Body of pancreas (tissue), 4 donors: ENCODE measurements at regions not wholly inside any gene's neighbourhood (a gene's known extent, or its start where the extent isn't known, plus 50 kb on each side); places are given as distances from the start of the nearest gene placed in this dataset.

Experiments
- ATAC-seq: fragments of 150-250 bp; one replicate; pipeline ENCODE4 v1.9.1; 2016
- DNase-seq, 4 donors: peaks; one replicate each; pipeline ENCODE4 v3.0.0-alpha.2; 2019
- H3K27ac ChIP-seq, 4 donors: fragments of 200-600 bp; sonication (generic); 1 replicate in 3 of 4; 2 replicates in 1 of 4; pipeline versions ENCODE4 v1.5.1 to v1.6.1; 2016 to 2019; ENCODE audit warnings: mild to moderate bottlenecking in 1 of 4, mixed read lengths in 1 of 4, moderate library complexity in 1 of 4
- H3K27me3 ChIP-seq, 2 donors: fragments of 200-600 bp; sonication (generic); one replicate each; pipeline ENCODE4 v1.6.0; 2016; ENCODE audit warnings: mild to moderate bottlenecking in 1 of 2
- H3K36me3 ChIP-seq, 2 donors: fragments of 200-600 bp; sonication (generic); replicated peaks in 1 of 2; 2 replicates each; pipeline ENCODE4 v1.5.1; 2016; ENCODE audit warnings: low read depth in 2 of 2; ENCODE audit not compliant: insufficient read depth in 1 of 2
- H3K4me1 ChIP-seq: fragments of 200-600 bp; sonication (generic); one replicate; pipeline ENCODE4 v1.6.0; 2016
- H3K4me3 ChIP-seq, 2 donors: fragments of 200-600 bp; sonication (generic); 1 replicate in 1 of 2; 2 replicates in 1 of 2; pipeline ENCODE4 v1.5.1; 2016 to 2019
- H3K9me3 ChIP-seq, 3 donors: fragments of 200-600 bp; sonication (generic); 1 replicate in 2 of 3; 2 replicates in 1 of 3; pipeline ENCODE4 v1.5.1; 2016
- CTCF ChIP-seq, 7 experiments: fragments of 450-650 bp in 4 of 7; fragments of 200-600 bp in 3 of 7; sonication (generic) in 3 of 7; IDR thresholded peaks; one replicate each; pipeline ENCODE4 v1.5.1; 2016 to 2019; ENCODE audit warnings: antibody characterized with exemption in 7 of 7
- POLR2A ChIP-seq, 3 donors: fragments of 450-650 bp; IDR thresholded peaks; one replicate each; pipeline ENCODE4 v1.6.1; 2016; ENCODE audit warnings: antibody characterized with exemption in 3 of 3, mild to moderate bottlenecking in 2 of 3
- WGBS, 2 donors: methylation state at CpG; one replicate each; pipeline ENCODE4 v1.1.5; 2017; 5-methylcytosine and 5-hydroxymethylcytosine counted together
- intact Hi-C: fragments of 100-400 bp; cut with DNase I; formaldehyde crosslinking; loops from one replicate; pipeline ENCODE4 v1.15.1; 2023

GRCh38 chr1:193356249-193356648 is 169.8 kb upstream of the B3GALT2 start:
- intact Hi-C loops: no loop called here
- WGBS, 2 donors: 89 to 95% methylated on average over 4 of the region's 4 CpGs
- H3K4me3 ChIP-seq: no peak overlapping the region
- no peaks in the 10 kb centered on the region for H3K9me3 ChIP-seq
- H3K4me1 ChIP-seq: peaks cover 15% of the 10 kb centered on the region
- TF ChIP-seq CTCF (IDR thresholded peaks at IDR 0.05): no peak
- TF ChIP-seq POLR2A (IDR thresholded peaks at IDR 0.05): no peak
- no peaks in the 10 kb centered on the region for H3K36me3 ChIP-seq
- ATAC-seq (no peak), DNase-seq (no peak)
- H3K27ac ChIP-seq: no peak overlapping the region
- no peaks in the 10 kb centered on the region for H3K27me3 ChIP-seq

DNA sequence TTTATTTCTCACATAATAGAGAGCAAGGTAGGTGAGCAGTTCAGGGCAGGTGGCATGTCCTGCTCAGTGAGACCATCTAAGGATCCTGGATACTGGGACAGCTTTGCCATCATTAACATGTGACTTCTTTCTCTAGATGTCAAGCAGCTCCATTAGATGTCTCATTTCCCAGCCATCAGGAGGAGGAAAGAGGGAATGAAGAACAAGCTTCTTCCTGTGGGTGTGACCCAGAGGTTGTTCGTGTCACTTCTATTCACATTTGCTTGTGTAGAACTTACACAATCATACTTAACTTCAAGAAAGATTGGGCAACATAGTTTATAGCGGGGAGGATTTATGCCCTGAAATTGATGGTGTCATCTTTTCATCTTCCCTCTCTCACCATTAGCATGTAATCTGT is 169.2 kb upstream of the B3GALT2 start:
- DNase-seq (no peak), ATAC-seq (no peak)
- no peak overlapping the region for H3K4me3 ChIP-seq
- no peaks in the 10 kb centered on the region for H3K36me3 ChIP-seq
- 81 to 94% methylated on average over 2 of the region's 2 CpGs for WGBS, 2 donors
- no peaks in the 10 kb centered on the region for H3K27me3 ChIP-seq
- intact Hi-C loops: no loop called here
- H3K27ac ChIP-seq: peak overlapping the region in 3 of 4 donors; percentile 36 to 79 (median 55)
- no peak for TF ChIP-seq POLR2A (IDR thresholded peaks at IDR 0.05)
- no peak for TF ChIP-seq CTCF (IDR thresholded peaks at IDR 0.05)
- peaks cover 15% of the 10 kb centered on the region for H3K4me1 ChIP-seq
- H3K9me3 ChIP-seq: no peaks in the 10 kb centered on the region

DNA sequence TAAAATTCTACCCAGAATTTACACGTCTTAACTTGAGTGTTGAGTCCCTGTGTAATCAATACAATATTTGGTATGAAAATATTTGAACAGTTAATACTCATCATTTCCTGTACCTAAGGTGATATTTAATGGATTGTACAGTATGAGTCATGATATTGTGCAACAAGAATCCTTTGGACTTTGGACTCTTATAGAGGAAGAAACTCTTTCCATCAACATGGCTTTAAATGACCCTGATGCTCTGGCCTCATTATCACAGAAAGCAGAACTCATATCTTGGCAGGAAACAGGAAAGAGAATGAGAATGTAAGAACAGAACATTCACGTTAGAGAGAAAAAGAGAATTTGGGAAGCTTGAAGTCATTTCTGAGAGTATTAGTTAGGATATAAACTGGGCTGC is 168.8 kb upstream of the B3GALT2 start:
- no peaks in the 10 kb centered on the region for H3K9me3 ChIP-seq
- DNase-seq (peak in 1 of 4 donors; percentile 54), ATAC-seq (peak; percentile 98)
- H3K4me3 ChIP-seq: no peak overlapping the region
- 6% methylated on average over 2 of the region's 2 CpGs for WGBS, 2 donors
- intact Hi-C loops: no loop called here
- TF ChIP-seq POLR2A (IDR thresholded peaks at IDR 0.05) (no peak), CTCF (IDR thresholded peaks at IDR 0.05) (no peak)
- H3K4me1 ChIP-seq: peaks cover 15% of the 10 kb centered on the region
- H3K27me3 ChIP-seq: no peaks in the 10 kb centered on the region
- H3K36me3 ChIP-seq: no peaks in the 10 kb centered on the region
- peak overlapping the region in 3 of 4 donors; percentile 36 to 79 (median 55) for H3K27ac ChIP-seq

- Histone ChIP-seq H3K27ac (no peak overlapping the region), H3K9me3 (no peaks in the 10 kb centered on the region), H3K27me3 (no peaks in the 10 kb centered on the region), H3K4me1 (no peaks in the 10 kb centered on the region), H3K36me3 (no peaks in the 10 kb centered on the region), H3K4me3 (no peak overlapping the region)
- intact Hi-C loops: no loop called here
- DNase-seq (no peak), ATAC-seq (no peak)
- 75 to 85% methylated on average over 3 of the region's 3 CpGs for WGBS, 2 donors
- TF ChIP-seq POLR2A (IDR thresholded peaks at IDR 0.05) (no peak), CTCF (IDR thresholded peaks at IDR 0.05) (no peak)
Observed at GRCh38 chr1:193348769-193349535, 162.5 kb upstream of the B3GALT2 start.
